ENCODE measurements at regions not wholly inside any gene's neighbourhood (a gene's known extent, or its start where the extent isn't known, plus 50 kb on each side); places are given as distances from the start of the nearest gene placed in this dataset.

GRCh38 chr7:41581041-41581440 is 121.8 kb downstream of the INHBA start:
- TF ChIP-seq, protein P1, sequence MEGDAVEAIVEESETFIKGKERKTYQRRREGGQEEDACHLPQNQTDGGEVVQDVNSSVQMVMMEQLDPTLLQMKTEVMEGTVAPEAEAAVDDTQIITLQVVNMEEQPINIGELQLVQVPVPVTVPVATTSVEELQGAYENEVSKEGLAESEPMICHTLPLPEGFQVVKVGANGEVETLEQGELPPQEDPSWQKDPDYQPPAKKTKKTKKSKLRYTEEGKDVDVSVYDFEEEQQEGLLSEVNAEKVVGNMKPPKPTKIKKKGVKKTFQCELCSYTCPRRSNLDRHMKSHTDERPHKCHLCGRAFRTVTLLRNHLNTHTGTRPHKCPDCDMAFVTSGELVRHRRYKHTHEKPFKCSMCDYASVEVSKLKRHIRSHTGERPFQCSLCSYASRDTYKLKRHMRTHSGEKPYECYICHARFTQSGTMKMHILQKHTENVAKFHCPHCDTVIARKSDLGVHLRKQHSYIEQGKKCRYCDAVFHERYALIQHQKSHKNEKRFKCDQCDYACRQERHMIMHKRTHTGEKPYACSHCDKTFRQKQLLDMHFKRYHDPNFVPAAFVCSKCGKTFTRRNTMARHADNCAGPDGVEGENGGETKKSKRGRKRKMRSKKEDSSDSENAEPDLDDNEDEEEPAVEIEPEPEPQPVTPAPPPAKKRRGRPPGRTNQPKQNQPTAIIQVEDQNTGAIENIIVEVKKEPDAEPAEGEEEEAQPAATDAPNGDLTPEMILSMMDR (IDR thresholded peaks at IDR 0.05 in 8 of 11, conservative IDR thresholded peaks at IDR 0.05 in 3 of 11), result no peak
- TF ChIP-seq POLR2A (IDR thresholded peaks at IDR 0.05), result no peak
